Peyer's patch (tissue), 4 donors: ENCODE measurements at regions not wholly inside any gene's neighbourhood (a gene's known extent, or its start where the extent isn't known, plus 50 kb on each side); places are given as distances from the start of the nearest gene placed in this dataset.
"Not testable (repeated sequence)": the region's sequence is repeated elsewhere in the genome, so short reads cannot be mapped to it uniquely, and the experiment has no call there.

Source experiments
- DNase-seq, 3 donors: peaks; one replicate each; pipeline ENCODE4 v3.0.0-alpha.2; 2017 to 2019
- H3K27ac ChIP-seq, 4 donors: fragments of 200-600 bp; sonication (generic); one replicate each; pipeline ENCODE4 v1.5.1; 2016 to 2019
- H3K27me3 ChIP-seq, 2 donors: fragments of 200-600 bp; sonication (generic); one replicate each; pipeline ENCODE4 v1.5.1; 2019
- H3K36me3 ChIP-seq, 3 donors: fragments of 200-600 bp; sonication (generic); one replicate each; pipeline ENCODE4 v1.5.1; 2016 to 2019
- H3K4me1 ChIP-seq, 4 donors: fragments of 200-600 bp; sonication (generic); one replicate each; pipeline ENCODE4 v1.5.1; 2016 to 2019
- H3K4me3 ChIP-seq, 4 donors: fragments of 200-600 bp; sonication (generic); 1 replicate in 3 of 4; 2 replicates in 1 of 4; pipeline ENCODE4 v1.5.1; 2016 to 2019; ENCODE audit warnings: mild to moderate bottlenecking in 1 of 4
- H3K9me3 ChIP-seq, 4 donors: fragments of 200-600 bp; sonication (generic); one replicate each; pipeline ENCODE4 v1.5.1; 2016 to 2019; ENCODE audit warnings: mild to moderate bottlenecking in 1 of 4
- CTCF ChIP-seq, 6 experiments: fragments of 450-650 bp in 4 of 6; fragments of 200-600 bp in 2 of 6; sonication (generic) in 1 of 6; IDR thresholded peaks; one replicate each; pipeline ENCODE4 v1.5.1; 2017 to 2019; ENCODE audit warnings: antibody characterized with exemption in 6 of 6, mild to moderate bottlenecking in 3 of 6, moderate library complexity in 1 of 6
- POLR2A ChIP-seq, 2 donors: fragments of 450-650 bp; IDR thresholded peaks; one replicate each; pipeline ENCODE4 v1.5.1; 2017; ENCODE audit warnings: antibody characterized with exemption in 2 of 2, mild to moderate bottlenecking in 2 of 2, moderate library complexity in 2 of 2

GRCh38 chr5:17046320-17046719 is 110.2 kb upstream of the MYO10 start:
- Histone ChIP-seq H3K27ac (no peak overlapping the region), H3K4me1 (no peaks in the 10 kb centered on the region), H3K4me3 (no peak overlapping the region), H3K36me3 (no peaks in the 10 kb centered on the region), H3K9me3 (no peaks in the 10 kb centered on the region), H3K27me3 (no peaks in the 10 kb centered on the region)
- no peak for DNase-seq
- TF ChIP-seq CTCF (IDR thresholded peaks at IDR 0.05), result no peak
- no peak for TF ChIP-seq POLR2A (IDR thresholded peaks at IDR 0.05)

GRCh38 chr5:17050236-17050635 is 114.1 kb upstream of the MYO10 start:
- Histone ChIP-seq H3K27ac (no peak overlapping the region), H3K4me3 (no peak overlapping the region), H3K27me3 (no peaks in the 10 kb centered on the region), H3K36me3 (no peaks in the 10 kb centered on the region), H3K4me1 (no peaks in the 10 kb centered on the region), H3K9me3 (no peaks in the 10 kb centered on the region)
- DNase-seq, result no peak
- TF ChIP-seq CTCF (IDR thresholded peaks at IDR 0.05) (no peak), POLR2A (IDR thresholded peaks at IDR 0.05) (no peak)

GRCh38 chr5:17054911-17055310 is 118.8 kb upstream of the MYO10 start:
- H3K4me3 ChIP-seq, result no peak overlapping the region
- no peaks in the 10 kb centered on the region for H3K9me3 ChIP-seq
- TF ChIP-seq CTCF (IDR thresholded peaks at IDR 0.05) (no peak), POLR2A (IDR thresholded peaks at IDR 0.05) (no peak)
- H3K36me3 ChIP-seq, result no peaks in the 10 kb centered on the region
- H3K27ac ChIP-seq, result no peak overlapping the region
- no peaks in the 10 kb centered on the region for H3K27me3 ChIP-seq
- DNase-seq, result no peak
- peaks cover 0 to 5% (median 0%) of the 10 kb centered on the region in 4 donors for H3K4me1 ChIP-seq

GRCh38 chr5:17056141-17056631 is 120.1 kb upstream of the MYO10 start:
- Histone ChIP-seq H3K4me1 (peaks cover 0 to 5% (median 0%) of the 10 kb centered on the region in 4 donors), H3K27ac (no peak overlapping the region), H3K36me3 (no peaks in the 10 kb centered on the region), H3K27me3 (no peaks in the 10 kb centered on the region), H3K4me3 (no peak overlapping the region), H3K9me3 (no peaks in the 10 kb centered on the region)
- DNase-seq, result no peak
- TF ChIP-seq CTCF (IDR thresholded peaks at IDR 0.05) (no peak), POLR2A (IDR thresholded peaks at IDR 0.05) (no peak)

- Histone ChIP-seq H3K4me3 (no peak overlapping the region), H3K27me3 (no peaks in the 10 kb centered on the region), H3K4me1 (peaks cover 0 to 5% (median 0%) of the 10 kb centered on the region in 4 donors), H3K9me3 (peaks cover 0 to 6% (median 0%) of the 10 kb centered on the region in 4 donors), H3K27ac (no peak overlapping the region), H3K36me3 (no peaks in the 10 kb centered on the region)
- TF ChIP-seq CTCF (IDR thresholded peaks at IDR 0.05), result no peak
- no peak for TF ChIP-seq POLR2A (IDR thresholded peaks at IDR 0.05)
- DNase-seq, result no peak
These were observed 122.3 kb upstream of the MYO10 start for GRCh38 chr5:17058438-17058837.

GRCh38 chr5:17061973-17062470 is 125.9 kb upstream of the MYO10 start:
- Histone ChIP-seq H3K4me3 (no peak overlapping the region), H3K27ac (no peak overlapping the region), H3K9me3 (peaks cover 0 to 6% (median 0%) of the 10 kb centered on the region in 4 donors), H3K36me3 (no peaks in the 10 kb centered on the region), H3K27me3 (no peaks in the 10 kb centered on the region), H3K4me1 (no peaks in the 10 kb centered on the region)
- no peak for TF ChIP-seq POLR2A (IDR thresholded peaks at IDR 0.05)
- no peak for TF ChIP-seq CTCF (IDR thresholded peaks at IDR 0.05)
- DNase-seq, result no peak

- not testable (repeated sequence) for H3K4me3 ChIP-seq, H3K4me1 ChIP-seq, H3K27me3 ChIP-seq, DNase-seq, H3K36me3 ChIP-seq, H3K27ac ChIP-seq, H3K9me3 ChIP-seq
These were observed 126.7 kb upstream of the MYO10 start for GRCh38 chr5:17062741-17063140.
